ENCODE measurements at regions not wholly inside any gene's neighbourhood (a gene's known extent, or its start where the extent isn't known, plus 50 kb on each side); places are given as distances from the start of the nearest gene placed in this dataset.

GRCh38 chr3:162605651-162606204 is 1109.1 kb downstream of the OTOL1 start:
- ChIA-PET POLR2A (no interaction called here), CTCF (no interaction called here)
- Histone ChIP-seq H3K27ac (ENCODE audit: low read depth, low read length) (no peak overlapping the region), H3K4me3 (ENCODE audit: low read depth, low read length) (no peak overlapping the region), H3K27me3 (ENCODE audit: control insufficient read depth, insufficient read depth, low read length) (no peaks in the 10 kb centered on the region), H3K9me3 (ENCODE audit: control insufficient read depth, insufficient read depth, low read length) (no peaks in the 10 kb centered on the region)
- TF ChIP-seq CTCF (IDR thresholded peaks at IDR 0.05; ENCODE audit: low read depth, low read length), result no peak
- no peak for DNase-seq (ENCODE audit: low read depth, low spot score)

- Histone ChIP-seq H3K27me3 (ENCODE audit: control insufficient read depth, insufficient read depth, low read length) (no peaks in the 10 kb centered on the region), H3K9me3 (ENCODE audit: control insufficient read depth, insufficient read depth, low read length) (no peaks in the 10 kb centered on the region), H3K27ac (ENCODE audit: low read depth, low read length) (no peak overlapping the region), H3K4me3 (ENCODE audit: low read depth, low read length) (no peak overlapping the region)
- CTCF ChIA-PET, result no interaction called here
- no peak for TF ChIP-seq CTCF (IDR thresholded peaks at IDR 0.05; ENCODE audit: low read depth, low read length)
- POLR2A ChIA-PET, result no interaction called here
- no peak for DNase-seq (ENCODE audit: low read depth, low spot score)
Measured at GRCh38 chr3:162610261-162610660, 1113.7 kb downstream of the OTOL1 start.

GRCh38 chr3:162612991-162613390 is 1116.4 kb downstream of the OTOL1 start:
- Histone ChIP-seq H3K4me3 (ENCODE audit: low read depth, low read length) (no peak overlapping the region), H3K27me3 (ENCODE audit: control insufficient read depth, insufficient read depth, low read length) (no peaks in the 10 kb centered on the region), H3K9me3 (ENCODE audit: control insufficient read depth, insufficient read depth, low read length) (no peaks in the 10 kb centered on the region), H3K27ac (ENCODE audit: low read depth, low read length) (no peak overlapping the region)
- no peak for DNase-seq (ENCODE audit: low read depth, low spot score)
- ChIA-PET CTCF (no interaction called here), POLR2A (no interaction called here)
- TF ChIP-seq CTCF (IDR thresholded peaks at IDR 0.05; ENCODE audit: low read depth, low read length), result no peak

GRCh38 chr3:162626172-162626571 is 1129.6 kb downstream of the OTOL1 start:
- Histone ChIP-seq H3K27ac (ENCODE audit: low read depth, low read length) (no peak overlapping the region), H3K4me3 (ENCODE audit: low read depth, low read length) (no peak overlapping the region), H3K27me3 (ENCODE audit: control insufficient read depth, insufficient read depth, low read length) (no peaks in the 10 kb centered on the region), H3K9me3 (ENCODE audit: control insufficient read depth, insufficient read depth, low read length) (no peaks in the 10 kb centered on the region)
- POLR2A ChIA-PET, result no interaction called here
- no peak for TF ChIP-seq CTCF (IDR thresholded peaks at IDR 0.05; ENCODE audit: low read depth, low read length)
- DNase-seq (ENCODE audit: low read depth, low spot score), result no peak
- CTCF ChIA-PET, result no interaction called here

GRCh38 chr3:162628531-162628930 is 1131.9 kb downstream of the OTOL1 start:
- Histone ChIP-seq H3K9me3 (ENCODE audit: control insufficient read depth, insufficient read depth, low read length) (no peaks in the 10 kb centered on the region), H3K27me3 (ENCODE audit: control insufficient read depth, insufficient read depth, low read length) (no peaks in the 10 kb centered on the region), H3K27ac (ENCODE audit: low read depth, low read length) (no peak overlapping the region), H3K4me3 (ENCODE audit: low read depth, low read length) (no peak overlapping the region)
- TF ChIP-seq CTCF (IDR thresholded peaks at IDR 0.05; ENCODE audit: low read depth, low read length), result no peak
- no peak for DNase-seq (ENCODE audit: low read depth, low spot score)
- POLR2A ChIA-PET, result no interaction called here
- CTCF ChIA-PET, result no interaction called here
